Endothelial cell of umbilical vein (primary cell): ENCODE measurements at regions not wholly inside any gene's neighbourhood (a gene's known extent, or its start where the extent isn't known, plus 50 kb on each side); places are given as distances from the start of the nearest gene placed in this dataset.

Experiments used
- BruUV-seq: library from RNA; stranded (reverse); fragments of 400-500 nt; replicated peaks from 2 replicates; lab custom pipeline; 2021; lab: Mats Ljungman, UMichigan
- CTCF ChIA-PET: fragments of 300-600, 350-600 bp; sonication (Branson Sonifier 250); formaldehyde crosslinking; loops from one replicate; lab custom pipeline; 2021; ENCODE audit warnings: antibody characterized with exemption, inconsistent platforms; lab: Charles Lee
- POLR2A ChIA-PET: fragments of 300-600, 350-600 bp; sonication (Branson Sonifier 250); formaldehyde crosslinking; loops from one replicate; lab custom pipeline; 2021; ENCODE audit warnings: antibody characterized with exemption, inconsistent platforms; lab: Charles Lee
- DNase-seq: peaks from one replicate; pipeline ENCODE4 v3.0.0-alpha.2; 2011; ENCODE audit warnings: low read depth, low spot score
- FAIRE-seq: peaks from 2 replicates; lab custom pipeline; 2011; peaks lifted over from hg19 to GRCh38; lab: Jason Lieb, UNC
- H2AFZ ChIP-seq: 2 replicates; pipeline ENCODE4 v1.6.0; 2012; ENCODE audit warnings: low read depth, low read length, control low read depth, inconsistent platforms
- H3K27ac ChIP-seq: 2 replicates; pipeline ENCODE4 v1.5.1; 2011; ENCODE audit warnings: low read depth, mild to moderate bottlenecking, control low read depth, low read length, moderate library complexity; ENCODE audit not compliant: insufficient read depth
- H3K27me3 ChIP-seq, 2 experiments: 2 replicates each; pipeline versions ENCODE4 v1.6.0 to v1.6.1; 2011; ENCODE audit warnings: low read length in 2 of 2, mixed read lengths in 1 of 2; ENCODE audit not compliant: control insufficient read depth in 2 of 2, insufficient read depth in 2 of 2
- H3K36me3 ChIP-seq, 2 experiments: 2 replicates in 1 of 2; 3 replicates in 1 of 2; pipeline ENCODE4 v1.5.1; 2011; ENCODE audit warnings: low read length in 2 of 2, mild to moderate bottlenecking in 1 of 2, moderate library complexity in 1 of 2; ENCODE audit not compliant: control insufficient read depth in 2 of 2, insufficient read depth in 2 of 2; ENCODE audit errors: extremely low read depth in 1 of 2
- H3K4me1 ChIP-seq: 3 replicates; pipeline ENCODE4 v1.5.1; 2011; ENCODE audit warnings: mild to moderate bottlenecking, low read length; ENCODE audit not compliant: control insufficient read depth, insufficient read depth; ENCODE audit errors: extremely low read depth
- H3K4me2 ChIP-seq: 2 replicates; pipeline ENCODE4 v1.6.1; 2011; ENCODE audit warnings: low read length, control low read depth, mixed read lengths; ENCODE audit not compliant: insufficient read depth
- H3K4me3 ChIP-seq, 3 experiments: fragments of 200-600 bp in 1 of 3; sonication (generic), shearing (Covaris generic) in 1 of 3; replicated peaks in 1 of 3; 2 replicates each; pipeline ENCODE4 v1.5.1; 2011 to 2016; ENCODE audit warnings: control low read depth in 3 of 3, low read length in 3 of 3, mild to moderate bottlenecking in 2 of 3, inconsistent platforms in 1 of 3, low read depth in 1 of 3, moderate library complexity in 1 of 3; ENCODE audit not compliant: insufficient read depth in 1 of 3
- H3K79me2 ChIP-seq: 2 replicates; pipeline ENCODE4 v1.6.0; 2012; ENCODE audit warnings: low read length, inconsistent platforms; ENCODE audit not compliant: control insufficient read depth, insufficient read depth
- H3K9ac ChIP-seq: replicated peaks from 2 replicates; pipeline ENCODE3; 2011; ENCODE audit warnings: low read length, control low read depth; ENCODE audit not compliant: insufficient read depth; ENCODE audit errors: extremely low read depth
- H3K9me1 ChIP-seq: replicated peaks from 3 replicates; pipeline ENCODE4 v1.6.0; 2011; ENCODE audit warnings: mild to moderate bottlenecking, low read length; ENCODE audit not compliant: control insufficient read depth, insufficient read depth; ENCODE audit errors: extremely low read depth
- H3K9me3 ChIP-seq: replicated peaks from 2 replicates; pipeline ENCODE4 v1.5.1; 2012; ENCODE audit warnings: low read length, inconsistent platforms; ENCODE audit not compliant: control insufficient read depth, insufficient read depth
- H4K20me1 ChIP-seq: replicated peaks from 2 replicates; pipeline ENCODE3; 2011; ENCODE audit warnings: mild to moderate bottlenecking, low read length; ENCODE audit not compliant: control insufficient read depth, insufficient read depth; ENCODE audit errors: extremely low read depth
- EZH2 ChIP-seq: IDR thresholded peaks from 2 replicates; pipeline ENCODE4 v1.6.1; 2012; ENCODE audit warnings: borderline replicate concordance, low read depth, mild to moderate bottlenecking, moderate library complexity, low read length, inconsistent platforms; ENCODE audit not compliant: severe bottlenecking
- FOS ChIP-seq: IDR thresholded peaks from 2 replicates; pipeline ENCODE4 v1.6.1; 2011; ENCODE audit warnings: mild to moderate bottlenecking, low read length, moderate library complexity, borderline replicate concordance; ENCODE audit not compliant: insufficient read depth
- GATA2 ChIP-seq: IDR thresholded peaks from 2 replicates; pipeline ENCODE4 v1.7.0; 2011; ENCODE audit warnings: low read depth, mild to moderate bottlenecking, moderate library complexity, mixed read lengths, low read length; ENCODE audit not compliant: insufficient read length, insufficient read depth
- JUN ChIP-seq: IDR thresholded peaks from 2 replicates; pipeline ENCODE4 v1.6.1; 2011; ENCODE audit warnings: borderline replicate concordance, low read depth; ENCODE audit not compliant: insufficient read length, insufficient read depth
- MYC ChIP-seq: IDR thresholded peaks from one replicate; pipeline ENCODE4 v1.6.1; 2011; ENCODE audit warnings: mild to moderate bottlenecking, low read depth, low read length
- POLR2A ChIP-seq: IDR thresholded peaks from 2 replicates; pipeline ENCODE4 v1.6.1; 2012; ENCODE audit warnings: low read depth, mild to moderate bottlenecking, control low read depth, low read length
- POLR2AphosphoS5 ChIP-seq: IDR thresholded peaks from 2 replicates; pipeline ENCODE4 v1.6.1; 2012; ENCODE audit warnings: low read depth, mild to moderate bottlenecking, control low read depth, low read length, moderate library complexity; ENCODE audit not compliant: insufficient read depth
- dilution Hi-C: fragments of 300-500 bp; cut with MboI; formaldehyde crosslinking; loops from one replicate; pipeline ENCODE4 v1.15.0; 2019; ENCODE audit warnings: low sequenced_read_pairs; ENCODE audit not compliant: extremely low pct_ligation_motif_present
- intact Hi-C: fragments of 100-400 bp; cut with micrococcal nuclease; formaldehyde crosslinking; loops from one replicate; pipeline ENCODE4 v1.10.0; 2022
- TF ChIP-seq, protein P1 (sequence below), 2 donors: IDR thresholded peaks; 1 replicate in 1 of 2; 2 replicates in 1 of 2; pipeline ENCODE4 v1.5.1; 2011; ENCODE audit warnings: low read length in 2 of 2, mild to moderate bottlenecking in 2 of 2, moderate library complexity in 2 of 2, control low read depth in 1 of 2, inconsistent platforms in 1 of 2, low read depth in 1 of 2; ENCODE audit not compliant: insufficient read depth in 1 of 2; ENCODE audit errors: extremely low read depth in 1 of 2
- TF ChIP-seq, protein P2 (sequence below): IDR thresholded peaks from 2 replicates; pipeline ENCODE4 v1.6.1; 2011; ENCODE audit not compliant: insufficient read depth, insufficient read length

DNA sequence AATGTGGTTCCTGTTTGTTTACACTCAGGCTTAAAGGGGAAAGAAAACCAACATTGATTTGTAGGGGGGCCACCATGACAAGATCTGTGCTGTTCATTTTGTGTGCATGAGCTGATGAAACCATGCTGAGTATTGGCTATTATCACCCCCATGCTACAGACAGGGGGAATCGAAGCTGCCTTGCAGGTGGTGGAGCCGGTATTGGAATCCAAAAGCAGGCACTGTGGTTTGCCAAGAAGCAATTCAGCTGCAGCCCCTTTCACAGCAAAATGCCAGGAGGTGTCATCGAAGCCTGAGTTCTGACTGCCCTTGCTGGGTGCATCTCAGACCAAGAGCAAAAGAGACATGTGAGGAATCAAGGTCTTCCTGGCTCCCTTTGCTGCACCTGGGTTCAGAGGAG lies 221.9 kb downstream of the UXS1 start:
- H3K79me2 ChIP-seq = no peaks in the 10 kb centered on the region
- TF ChIP-seq JUN = no peak
- TF ChIP-seq POLR2AphosphoS5 = no peak
- TF ChIP-seq FOS = no peak
- no peak for TF ChIP-seq POLR2A
- TF ChIP-seq, protein P1, sequence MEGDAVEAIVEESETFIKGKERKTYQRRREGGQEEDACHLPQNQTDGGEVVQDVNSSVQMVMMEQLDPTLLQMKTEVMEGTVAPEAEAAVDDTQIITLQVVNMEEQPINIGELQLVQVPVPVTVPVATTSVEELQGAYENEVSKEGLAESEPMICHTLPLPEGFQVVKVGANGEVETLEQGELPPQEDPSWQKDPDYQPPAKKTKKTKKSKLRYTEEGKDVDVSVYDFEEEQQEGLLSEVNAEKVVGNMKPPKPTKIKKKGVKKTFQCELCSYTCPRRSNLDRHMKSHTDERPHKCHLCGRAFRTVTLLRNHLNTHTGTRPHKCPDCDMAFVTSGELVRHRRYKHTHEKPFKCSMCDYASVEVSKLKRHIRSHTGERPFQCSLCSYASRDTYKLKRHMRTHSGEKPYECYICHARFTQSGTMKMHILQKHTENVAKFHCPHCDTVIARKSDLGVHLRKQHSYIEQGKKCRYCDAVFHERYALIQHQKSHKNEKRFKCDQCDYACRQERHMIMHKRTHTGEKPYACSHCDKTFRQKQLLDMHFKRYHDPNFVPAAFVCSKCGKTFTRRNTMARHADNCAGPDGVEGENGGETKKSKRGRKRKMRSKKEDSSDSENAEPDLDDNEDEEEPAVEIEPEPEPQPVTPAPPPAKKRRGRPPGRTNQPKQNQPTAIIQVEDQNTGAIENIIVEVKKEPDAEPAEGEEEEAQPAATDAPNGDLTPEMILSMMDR (IDR thresholded peaks at IDR 0.05; ENCODE audit: extremely low read depth in 1 of 2, insufficient read depth in 1 of 2, low read depth in 1 of 2, low read length in 2 of 2) = no peak
- no peak for TF ChIP-seq EZH2
- TF ChIP-seq, protein P2, sequence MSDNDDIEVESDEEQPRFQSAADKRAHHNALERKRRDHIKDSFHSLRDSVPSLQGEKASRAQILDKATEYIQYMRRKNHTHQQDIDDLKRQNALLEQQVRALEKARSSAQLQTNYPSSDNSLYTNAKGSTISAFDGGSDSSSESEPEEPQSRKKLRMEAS = no peak
- TF ChIP-seq MYC = no peak
- no peak for TF ChIP-seq GATA2
- POLR2A ChIA-PET = no interaction called here
- intact Hi-C loops (no loop called here), dilution Hi-C loops (no loop called here)
- no peaks in the 10 kb centered on the region for H3K36me3 ChIP-seq
- peaks cover 3% of the 10 kb centered on the region for H3K9me3 ChIP-seq
- no peaks in the 10 kb centered on the region for H3K4me1 ChIP-seq
- FAIRE-seq (no peak), DNase-seq (no peak)
- CTCF ChIA-PET = no interaction called here
- no peaks in the 10 kb centered on the region for H4K20me1 ChIP-seq
- no peak overlapping the region for H2AFZ ChIP-seq
- H3K4me3 ChIP-seq = no peak overlapping the region
- H3K27ac ChIP-seq = no peak overlapping the region
- no TSS peak for BruUV-seq
- H3K4me2 ChIP-seq = no peak overlapping the region
- no peak overlapping the region for H3K9ac ChIP-seq
- no peaks in the 10 kb centered on the region for H3K9me1 ChIP-seq
- no peaks in the 10 kb centered on the region for H3K27me3 ChIP-seq
